Erythroblast (primary cell): ENCODE measurements at regions not wholly inside any gene's neighbourhood (a gene's known extent, or its start where the extent isn't known, plus 50 kb on each side); places are given as distances from the start of the nearest gene placed in this dataset.

Source experiments
- GATA1 ChIP-seq: IDR thresholded peaks from 2 replicates; pipeline ENCODE4 v1.6.1; 2011; ENCODE audit warnings: low read depth, mild to moderate bottlenecking, control low read depth, low read length, moderate library complexity
- POLR2A ChIP-seq: IDR thresholded peaks from 2 replicates; pipeline ENCODE4 v1.6.1; 2011; ENCODE audit warnings: mild to moderate bottlenecking, low read length

GRCh38 chr1:214793708-214794107 is 190.7 kb downstream of the CENPF start:
- TF ChIP-seq POLR2A = no peak
- TF ChIP-seq GATA1 = no peak
